ENCODE measurements at regions not wholly inside any gene's neighbourhood (a gene's known extent, or its start where the extent isn't known, plus 50 kb on each side); places are given as distances from the start of the nearest gene placed in this dataset.
"Not testable (repeated sequence)": the region's sequence is repeated elsewhere in the genome, so short reads cannot be mapped to it uniquely, and the experiment has no call there.

DNA sequence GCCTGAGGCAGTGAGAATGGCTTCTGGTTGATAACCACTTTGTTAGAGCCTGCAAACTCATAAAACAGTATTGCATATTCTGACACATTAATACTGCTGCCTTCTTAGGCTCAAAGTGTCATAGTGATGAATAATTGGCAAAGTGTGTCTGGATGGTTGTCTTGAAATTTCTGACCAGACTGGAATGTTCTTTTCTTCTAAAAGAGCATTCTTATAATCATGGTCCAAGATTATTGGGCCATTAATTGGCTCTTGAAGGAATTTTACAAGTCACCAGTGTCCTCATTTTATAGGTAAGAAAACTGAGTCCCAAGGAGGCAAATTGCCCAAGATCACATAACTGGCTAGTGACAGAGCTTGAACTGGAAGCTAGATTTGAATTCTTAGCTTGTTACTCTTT, 111.7 kb downstream of the PCSK1 start:
- H3K27ac ChIP-seq = no peak overlapping the region
- no peak for TF ChIP-seq ZFX (IDR thresholded peaks at IDR 0.05)
- no peak for TF ChIP-seq CTCF (conservative IDR thresholded peaks at IDR 0.05)

- TF ChIP-seq ZFX (IDR thresholded peaks at IDR 0.05) (no peak), CTCF (conservative IDR thresholded peaks at IDR 0.05) (no peak)
- H3K27ac ChIP-seq = no peak overlapping the region
Measured at GRCh38 chr5:96320797-96321196, 112.3 kb downstream of the PCSK1 start.

- not testable (repeated sequence) for H3K27ac ChIP-seq
Measured at GRCh38 chr5:96319981-96320739, 112.9 kb downstream of the PCSK1 start.

DNA sequence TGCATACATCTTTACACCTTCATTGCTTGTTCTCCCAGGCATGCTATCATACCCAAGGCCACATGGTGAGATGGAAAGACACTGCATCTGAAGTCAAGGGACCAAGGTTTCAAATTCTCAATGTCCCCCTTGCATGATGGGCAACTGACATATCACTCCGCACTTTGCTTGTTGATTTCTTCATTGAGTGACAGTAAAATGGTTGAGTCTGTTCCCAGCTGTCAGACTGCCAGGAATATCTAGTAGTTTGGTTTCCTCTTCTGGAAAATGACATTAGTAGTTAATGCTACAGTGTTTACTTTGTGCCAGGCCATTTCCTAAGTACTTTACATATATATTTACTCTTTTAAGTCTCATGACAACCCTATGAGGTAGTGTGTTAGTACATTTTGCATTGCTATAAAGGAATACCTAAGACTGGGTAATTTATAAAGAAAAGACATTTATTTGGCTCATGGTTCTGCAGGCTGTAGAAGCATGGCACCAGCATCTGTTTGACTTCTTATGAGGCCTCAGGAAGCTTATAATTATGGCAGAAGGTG, 114.4 kb downstream of the PCSK1 start:
- no peak overlapping the region for H3K27ac ChIP-seq
- no peak for TF ChIP-seq ZFX (IDR thresholded peaks at IDR 0.05)
- TF ChIP-seq CTCF (conservative IDR thresholded peaks at IDR 0.05) = no peak

DNA sequence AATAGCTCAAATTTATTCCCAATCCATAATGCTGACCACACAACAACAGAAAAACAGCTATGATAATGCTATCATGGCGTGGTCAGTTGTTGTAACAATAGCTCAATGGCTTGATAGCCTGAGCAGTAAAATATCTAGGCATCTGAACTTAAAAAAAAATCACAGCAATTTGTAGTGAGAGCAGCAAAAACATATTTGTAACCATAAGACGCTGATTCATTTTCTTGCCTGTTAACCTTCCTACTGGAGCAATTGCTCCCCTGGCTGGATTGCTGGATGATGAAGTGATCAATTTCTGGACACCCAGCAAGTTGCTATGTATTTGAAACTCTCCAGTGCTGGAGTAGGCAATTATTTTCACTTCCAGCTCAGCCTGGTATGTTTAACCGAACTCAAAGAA, 115.1 kb downstream of the PCSK1 start:
- H3K27ac ChIP-seq = no peak overlapping the region
- TF ChIP-seq CTCF (conservative IDR thresholded peaks at IDR 0.05) (no peak), ZFX (IDR thresholded peaks at IDR 0.05) (no peak)

GRCh38 chr5:96316487-96316886, 116.6 kb downstream of the PCSK1 start:
- TF ChIP-seq ZFX (IDR thresholded peaks at IDR 0.05) = no peak
- TF ChIP-seq CTCF (conservative IDR thresholded peaks at IDR 0.05) = no peak

DNA sequence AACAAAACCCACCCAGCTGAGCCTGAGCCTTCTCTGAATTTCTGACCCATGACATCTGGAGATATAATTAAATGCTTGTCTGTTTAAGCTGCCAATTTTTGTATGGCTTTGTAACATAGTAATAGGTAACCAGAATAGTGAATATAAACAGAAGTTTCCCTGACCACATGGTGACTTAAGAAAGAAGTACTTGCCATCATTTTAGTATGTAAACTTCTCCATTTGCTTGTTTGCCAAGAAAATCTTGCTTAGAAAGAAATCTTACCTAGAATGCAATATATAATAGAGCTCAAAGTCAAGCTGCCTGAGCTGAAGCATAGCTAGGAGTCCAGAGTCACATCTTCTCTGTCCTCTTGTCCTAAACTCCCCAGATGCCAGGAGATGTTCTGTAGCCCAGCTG, 117.0 kb downstream of the PCSK1 start:
- TF ChIP-seq CTCF (conservative IDR thresholded peaks at IDR 0.05) (no peak), ZFX (IDR thresholded peaks at IDR 0.05) (no peak)
- no peak overlapping the region for H3K27ac ChIP-seq

More at GRCh38 chr5:96316487-96316886, 116.6 kb downstream of the PCSK1 start:
- no peak overlapping the region for H3K27ac ChIP-seq

- no peak overlapping the region for H3K27ac ChIP-seq
- no peak for TF ChIP-seq ZFX (IDR thresholded peaks at IDR 0.05)
- TF ChIP-seq CTCF (conservative IDR thresholded peaks at IDR 0.05) = no peak
Measured at GRCh38 chr5:96315431-96315830, 117.6 kb downstream of the PCSK1 start.

Data from C4-2B (cell line).